NT2/D1 (cell line): ENCODE measurements at regions not wholly inside any gene's neighbourhood (a gene's known extent, or its start where the extent isn't known, plus 50 kb on each side); places are given as distances from the start of the nearest gene placed in this dataset.

Experiments
- SUZ12 ChIP-seq: IDR thresholded peaks from 2 replicates; pipeline ENCODE4 v1.6.1; 2011; ENCODE audit not compliant: insufficient read length, insufficient read depth; ENCODE audit errors: extremely low read depth
- YY1 ChIP-seq: IDR thresholded peaks from 2 replicates; pipeline ENCODE4 v1.6.1; 2011; ENCODE audit not compliant: insufficient read length, insufficient read depth
- ZNF274 ChIP-seq: IDR thresholded peaks from 2 replicates; pipeline ENCODE4 v1.6.1; 2011; ENCODE audit warnings: mild to moderate bottlenecking, low read depth, low read length

- no peak for TF ChIP-seq YY1
- no peak for TF ChIP-seq SUZ12
- TF ChIP-seq ZNF274, result no peak
Measured at GRCh38 chr12:14257734-14258574, 107.5 kb upstream of the ATF7IP start.
